GM21367 (cell line): ENCODE measurements at regions not wholly inside any gene's neighbourhood (a gene's known extent, or its start where the extent isn't known, plus 50 kb on each side); places are given as distances from the start of the nearest gene placed in this dataset.
"Not testable (repeated sequence)": the region's sequence is repeated elsewhere in the genome, so short reads cannot be mapped to it uniquely, and the experiment has no call there.

ENCODE experiments used
- ATAC-seq: cut with Tn5 transposase; IDR thresholded peaks from one replicate; pipeline ENCODE4 v1.9.1; 2021; ENCODE audit not compliant: unreplicated experiment

GRCh38 chr2:107687073-107687472 lies 139.6 kb upstream of the RGPD4 start:
- no peak for ATAC-seq

GRCh38 chr2:107688135-107688534 lies 138.6 kb upstream of the RGPD4 start:
- ATAC-seq, result no peak

DNA sequence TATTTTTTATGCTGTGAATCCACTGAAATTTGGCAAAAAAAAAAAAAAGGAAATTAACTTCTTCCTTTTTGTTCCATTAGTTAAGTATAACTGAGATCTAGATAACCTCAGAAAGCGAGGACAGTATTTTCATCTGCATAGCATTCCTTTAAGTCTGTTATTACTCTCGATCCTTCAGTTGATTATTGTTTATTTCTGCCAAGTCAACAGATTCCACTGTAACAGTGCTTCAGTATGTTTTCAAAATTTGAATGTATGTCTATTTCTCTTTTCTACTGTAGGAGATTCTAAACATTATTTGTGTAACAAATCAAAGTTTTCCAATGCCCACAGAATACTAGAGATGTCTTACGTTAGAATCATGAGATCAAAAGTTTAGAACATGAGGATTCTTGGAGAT lies 133.1 kb upstream of the RGPD4 start:
- ATAC-seq, result no peak

- ATAC-seq, result no peak
These were observed 132.0 kb upstream of the RGPD4 start for GRCh38 chr2:107694667-107695066.

DNA sequence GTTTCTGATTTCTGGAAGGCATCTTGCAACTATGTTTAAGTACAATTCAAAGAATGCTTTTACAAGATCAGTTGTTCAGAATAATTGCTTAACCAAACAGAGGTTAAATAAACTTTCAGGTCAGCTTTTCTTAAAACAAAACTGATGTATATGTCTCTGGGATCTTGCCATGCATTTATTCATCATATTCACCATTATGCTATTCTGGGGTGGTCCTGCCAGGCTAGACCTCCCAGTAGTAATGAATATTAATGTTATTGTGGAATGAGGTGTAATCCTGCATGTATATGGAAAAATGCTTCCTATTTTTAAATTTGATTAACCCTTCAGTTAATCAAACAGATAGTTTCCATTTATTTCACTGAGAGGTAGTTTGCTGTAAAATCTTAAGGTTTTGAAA lies 129.3 kb upstream of the RGPD4 start:
- no peak for ATAC-seq

GRCh38 chr2:107698861-107699260 lies 127.8 kb upstream of the RGPD4 start:
- ATAC-seq, result no peak

DNA sequence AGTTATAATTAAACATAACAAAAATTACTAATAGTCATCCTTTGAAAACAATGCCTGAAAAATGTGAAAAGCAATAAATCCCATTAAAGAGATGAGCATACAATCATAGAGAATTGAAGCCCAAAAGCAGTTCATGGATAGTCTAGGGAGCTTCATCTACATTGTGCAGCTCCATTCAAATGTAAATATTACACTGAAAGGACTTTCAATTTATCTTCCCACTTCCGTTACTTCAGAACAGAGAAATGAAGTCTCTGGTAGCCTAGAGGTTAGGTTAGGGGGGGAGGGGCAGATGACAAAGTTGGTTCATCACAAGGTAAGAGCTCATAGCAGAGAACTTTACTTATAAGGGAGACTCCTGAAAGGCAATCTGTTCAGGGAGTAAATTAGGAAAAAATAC lies 126.6 kb upstream of the RGPD4 start:
- ATAC-seq, result no peak

DNA sequence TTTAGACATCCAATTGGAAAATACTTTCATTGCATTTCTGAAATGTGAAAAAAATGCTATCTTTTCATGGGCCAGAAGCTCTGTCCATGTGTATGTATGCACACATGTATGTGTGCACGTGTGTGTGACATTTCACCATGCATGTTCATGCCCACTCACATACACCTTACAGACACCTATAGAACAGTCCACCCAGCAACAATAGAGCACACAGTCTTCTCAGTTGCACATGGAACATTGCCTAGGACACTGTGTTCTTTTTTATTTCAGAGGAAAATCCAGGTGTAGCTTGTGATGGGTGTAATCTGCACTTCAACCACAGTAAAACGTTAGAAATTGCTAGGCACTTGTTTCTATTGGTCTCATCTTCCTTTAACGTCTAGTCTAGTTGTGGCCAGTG lies 114.8 kb upstream of the RGPD4 start:
- no peak for ATAC-seq

- no peak for ATAC-seq
These were observed 113.8 kb upstream of the RGPD4 start for GRCh38 chr2:107712857-107713256.

DNA sequence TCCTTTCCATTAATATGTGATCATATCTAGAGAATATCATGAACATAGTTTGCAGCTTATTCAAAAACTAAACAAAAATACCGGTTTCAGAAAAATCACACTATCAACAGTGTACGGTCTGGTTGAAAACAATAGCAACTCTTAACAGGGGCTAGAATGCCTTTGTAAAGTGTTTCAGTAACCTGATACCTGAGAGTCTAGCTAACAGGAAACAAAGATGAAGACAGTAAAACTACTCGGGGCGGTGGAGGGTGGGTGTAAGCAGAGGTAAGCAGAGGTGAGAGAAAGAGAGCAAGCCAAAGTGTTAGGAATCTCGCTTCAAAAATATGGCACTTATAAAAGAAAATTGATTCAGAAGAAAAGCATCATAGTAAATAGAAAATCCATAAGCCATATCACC lies 109.0 kb upstream of the RGPD4 start:
- no peak for ATAC-seq

DNA sequence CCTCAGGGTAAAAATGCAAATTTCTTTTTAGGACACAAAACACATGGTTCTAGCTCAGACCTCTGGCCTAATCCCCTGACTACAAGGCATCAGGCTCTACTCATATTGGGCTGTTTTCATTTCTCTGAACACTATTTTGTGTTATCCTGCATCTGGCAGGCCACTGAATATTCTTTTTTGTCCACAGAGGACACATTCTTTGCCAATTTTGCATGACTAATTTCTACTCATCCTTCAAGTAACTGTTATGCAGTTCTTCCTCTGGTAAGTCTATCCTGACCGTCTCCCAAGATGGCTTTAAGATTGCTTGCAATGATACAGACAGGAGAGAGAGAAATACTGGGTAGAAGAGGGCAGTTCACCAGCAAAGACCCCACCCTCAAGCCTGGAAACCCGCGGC lies 107.6 kb upstream of the RGPD4 start:
- ATAC-seq, result no peak

DNA sequence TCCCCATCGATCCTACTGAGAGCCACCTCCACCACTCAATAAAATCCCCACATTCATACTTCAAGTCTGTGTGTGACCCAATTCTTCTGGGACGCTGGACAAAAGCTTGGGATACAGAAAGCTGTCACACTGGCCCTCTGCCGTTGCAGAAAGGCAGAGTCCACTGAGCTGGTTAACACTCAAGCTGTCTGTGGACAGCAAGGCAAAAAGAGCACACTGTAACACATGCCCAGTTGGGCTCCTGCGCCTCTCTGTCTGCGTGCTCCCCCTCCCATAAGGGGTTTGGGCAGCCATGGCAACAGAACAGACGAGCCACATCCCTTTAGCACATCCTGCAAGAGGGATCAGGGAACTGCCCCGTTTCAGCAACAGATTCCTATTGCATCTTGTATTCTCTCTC lies 106.9 kb upstream of the RGPD4 start:
- ATAC-seq, result no peak

DNA sequence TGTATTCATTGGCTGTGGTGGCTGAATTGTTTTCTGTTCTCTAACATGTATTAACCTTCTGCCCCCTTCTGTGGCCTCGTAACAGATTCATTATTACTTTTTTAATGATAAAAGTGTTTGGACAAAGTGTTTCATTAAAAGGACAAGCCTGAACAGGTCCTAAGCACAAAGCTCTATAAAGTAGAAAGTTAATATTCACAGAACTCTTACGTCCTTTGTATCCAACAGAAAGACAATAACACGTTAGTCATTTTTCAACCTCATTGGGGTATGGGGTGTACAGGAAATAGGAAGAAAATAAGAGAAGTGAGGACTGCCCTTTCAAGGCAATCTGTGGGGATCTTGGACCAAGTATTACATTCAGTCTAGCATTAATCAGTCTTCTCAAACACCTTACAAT lies 105.5 kb upstream of the RGPD4 start:
- ATAC-seq, result no peak

- no peak for ATAC-seq
These were observed 105.1 kb upstream of the RGPD4 start for GRCh38 chr2:107721586-107721985.

DNA sequence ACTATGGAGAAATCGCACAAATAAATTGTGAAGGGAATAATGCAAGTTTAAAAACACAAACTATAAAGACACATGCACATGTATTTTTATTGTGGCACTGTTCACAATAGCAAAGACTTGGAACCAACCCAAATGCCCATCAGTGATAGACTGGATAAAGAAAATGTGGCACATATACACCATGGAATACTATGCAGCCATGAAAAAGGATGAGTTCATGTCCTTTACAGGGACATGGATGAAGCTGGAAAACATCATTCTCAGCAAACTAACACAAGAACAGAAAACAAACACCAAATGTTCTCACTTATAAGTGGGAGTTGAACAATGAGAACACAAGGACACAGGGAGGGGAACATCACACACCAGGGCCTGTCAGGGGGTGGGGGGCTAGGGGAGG lies 100.9 kb upstream of the RGPD4 start:
- not testable (repeated sequence) for ATAC-seq

- ATAC-seq, result no peak
These were observed 99.4 kb upstream of the RGPD4 start for GRCh38 chr2:107727318-107727717.

DNA sequence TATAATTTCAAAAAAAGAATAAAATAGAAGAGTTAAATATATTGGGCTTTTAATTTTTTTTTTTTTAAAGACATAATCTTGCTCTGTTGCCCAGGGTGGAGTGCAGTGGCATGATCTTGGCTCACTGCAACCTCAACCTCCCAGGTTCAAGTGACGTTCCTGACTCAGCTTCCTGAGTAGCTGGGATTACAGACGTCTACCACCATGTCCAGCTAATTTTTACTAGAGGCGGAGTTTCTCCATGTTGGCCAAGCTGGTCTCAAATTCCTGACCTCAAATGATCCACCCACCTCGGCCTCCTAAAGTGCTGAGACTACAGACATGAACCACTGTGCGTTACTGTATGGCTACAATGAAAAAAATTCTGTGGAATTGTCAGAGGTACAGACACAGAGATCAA lies 98.1 kb upstream of the RGPD4 start:
- ATAC-seq, result no peak

GRCh38 chr2:107729440-107729839 lies 97.3 kb upstream of the RGPD4 start:
- no peak for ATAC-seq

DNA sequence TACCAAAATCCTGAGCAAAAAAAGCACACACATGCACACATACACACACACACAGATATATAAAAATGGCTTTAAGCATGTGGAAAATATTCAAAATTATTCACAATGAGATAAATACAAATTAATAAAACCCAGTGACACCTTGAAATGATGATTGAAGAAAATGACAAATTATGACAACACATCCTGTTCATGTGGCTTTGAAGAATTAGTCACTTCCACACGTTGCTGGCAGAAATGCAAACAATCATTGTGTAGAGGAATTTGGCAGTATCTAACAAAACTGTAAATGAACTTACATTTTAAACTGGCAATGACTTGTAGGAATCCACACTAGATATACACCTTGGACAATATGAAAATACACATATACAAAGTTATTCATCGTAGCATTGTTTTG lies 95.8 kb upstream of the RGPD4 start:
- no peak for ATAC-seq

- no peak for ATAC-seq
These were observed 95.3 kb upstream of the RGPD4 start for GRCh38 chr2:107731435-107731834.

DNA sequence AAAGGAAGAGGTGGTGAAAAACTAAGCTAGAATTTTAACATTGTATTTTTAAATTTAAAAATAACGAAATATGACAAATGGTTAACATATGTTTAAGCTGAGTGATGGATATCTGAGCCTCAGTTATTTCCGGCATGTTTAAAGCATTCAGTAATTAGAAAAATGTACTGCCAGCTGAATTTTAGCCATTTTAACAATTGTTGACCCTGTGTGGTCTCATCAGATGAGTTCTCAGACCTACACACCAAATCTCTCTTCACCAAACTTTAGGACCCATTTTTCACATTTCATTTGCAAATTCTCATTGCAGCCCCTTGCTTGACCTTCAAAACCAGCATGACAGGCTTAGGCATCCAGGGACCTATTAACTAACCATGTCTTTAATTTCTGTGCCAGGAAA lies 91.5 kb upstream of the RGPD4 start:
- no peak for ATAC-seq

- ATAC-seq, result no peak
These were observed 88.9 kb upstream of the RGPD4 start for GRCh38 chr2:107737756-107738155.

- no peak for ATAC-seq
These were observed 88.4 kb upstream of the RGPD4 start for GRCh38 chr2:107738266-107738665.

DNA sequence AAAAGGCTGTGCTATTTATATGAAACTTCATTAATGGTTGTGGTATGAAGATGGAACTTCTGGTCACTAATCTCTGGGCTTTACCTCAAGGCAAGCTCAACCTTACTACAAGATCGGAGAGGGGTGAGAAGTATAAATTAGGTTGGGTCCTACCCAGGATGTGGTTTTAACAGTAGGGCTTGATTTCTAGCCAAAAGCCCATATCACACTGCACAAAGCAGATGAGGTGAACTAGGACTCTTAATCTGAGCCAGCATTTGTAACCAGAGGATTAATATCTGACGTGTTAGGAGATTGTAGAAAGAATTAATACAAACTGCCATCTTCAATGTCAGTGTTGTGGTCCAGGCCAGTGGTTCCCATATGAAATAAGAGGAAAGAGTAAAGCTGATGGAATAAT lies 86.4 kb upstream of the RGPD4 start:
- no peak for ATAC-seq
